HG03469 (cell line): ENCODE measurements at regions not wholly inside any gene's neighbourhood (a gene's known extent, or its start where the extent isn't known, plus 50 kb on each side); places are given as distances from the start of the nearest gene placed in this dataset.

Source experiments
- ATAC-seq: cut with Tn5 transposase; IDR thresholded peaks from one replicate; pipeline ENCODE4 v1.9.1; 2021; ENCODE audit warnings: mild to moderate bottlenecking, moderate library complexity, moderate number of reproducible peaks; ENCODE audit not compliant: unreplicated experiment

GRCh38 chr3:152516216-152516615, 247.5 kb downstream of the MBNL1 start:
- ATAC-seq = no peak

GRCh38 chr3:152517502-152517901, 248.8 kb downstream of the MBNL1 start:
- no peak for ATAC-seq

GRCh38 chr3:152518346-152518745, 249.6 kb downstream of the MBNL1 start:
- no peak for ATAC-seq

- no peak for ATAC-seq
Observed at GRCh38 chr3:152519376-152519775, 250.6 kb downstream of the MBNL1 start.

GRCh38 chr3:152522036-152522435, 253.3 kb downstream of the MBNL1 start:
- ATAC-seq = no peak

- peak; percentile 51 for ATAC-seq
Observed at GRCh38 chr3:152524198-152525140, 255.7 kb downstream of the MBNL1 start.

GRCh38 chr3:152531717-152532116, 263.0 kb downstream of the MBNL1 start:
- no peak for ATAC-seq

- ATAC-seq = no peak
Observed at GRCh38 chr3:152538518-152538917, 269.8 kb downstream of the MBNL1 start.

GRCh38 chr3:152539191-152539764, 270.5 kb downstream of the MBNL1 start:
- no peak for ATAC-seq

GRCh38 chr3:152540120-152540519, 271.4 kb downstream of the MBNL1 start:
- no peak for ATAC-seq

- no peak for ATAC-seq
Observed at GRCh38 chr3:152547153-152547552, 278.4 kb downstream of the MBNL1 start.

GRCh38 chr3:152549263-152549662, 280.5 kb downstream of the MBNL1 start:
- no peak for ATAC-seq

- ATAC-seq = no peak
Observed at GRCh38 chr3:152550284-152550683, 281.6 kb downstream of the MBNL1 start.

- no peak for ATAC-seq
Observed at GRCh38 chr3:152554980-152555379, 280.0 kb upstream of the P2RY1 start.

GRCh38 chr3:152555666-152556291, 279.2 kb upstream of the P2RY1 start:
- no peak for ATAC-seq

- peak; percentile 42 for ATAC-seq
Observed at GRCh38 chr3:152556731-152557254, 278.1 kb upstream of the P2RY1 start.

- ATAC-seq = peak; percentile 43
Observed at GRCh38 chr3:152557302-152557999, 277.5 kb upstream of the P2RY1 start.

- no peak for ATAC-seq
Observed at GRCh38 chr3:152558386-152558785, 276.5 kb upstream of the P2RY1 start.

GRCh38 chr3:152559246-152559645, 275.7 kb upstream of the P2RY1 start:
- no peak for ATAC-seq

GRCh38 chr3:152564459-152564858, 270.5 kb upstream of the P2RY1 start:
- ATAC-seq = no peak
